NCI-H82 (cell line): ENCODE measurements at regions not wholly inside any gene's neighbourhood (a gene's known extent, or its start where the extent isn't known, plus 50 kb on each side); places are given as distances from the start of the nearest gene placed in this dataset.
A peak's percentile ranks its signal among the peaks of the same experiment; 100 is the strongest.

ENCODE experiments used
- DNase-seq: peaks from one replicate; lab custom pipeline; 2025; lab: John Stamatoyannopoulos, UW

- DNase-seq = no peak
These were observed 325.6 kb downstream of the HRH4 start for GRCh38 chr18:24786027-24786426.

GRCh38 chr18:24790347-24790746 is 329.9 kb downstream of the HRH4 start:
- DNase-seq = no peak

GRCh38 chr18:24791751-24792545 is 331.5 kb downstream of the HRH4 start:
- peak; percentile 10 for DNase-seq

GRCh38 chr18:24793742-24794141 is 333.3 kb downstream of the HRH4 start:
- no peak for DNase-seq

GRCh38 chr18:24795129-24795528 is 334.7 kb downstream of the HRH4 start:
- no peak for DNase-seq

- DNase-seq = no peak
These were observed 337.5 kb downstream of the HRH4 start for GRCh38 chr18:24797981-24798380.

GRCh38 chr18:24799176-24799575 is 338.7 kb downstream of the HRH4 start:
- peak; percentile 37 for DNase-seq

GRCh38 chr18:24799720-24800119 is 339.3 kb downstream of the HRH4 start:
- DNase-seq = peak; percentile 64

GRCh38 chr18:24801001-24801400 is 340.6 kb downstream of the HRH4 start:
- DNase-seq = no peak

- no peak for DNase-seq
These were observed 342.0 kb downstream of the HRH4 start for GRCh38 chr18:24802456-24802855.

GRCh38 chr18:24805156-24805555 is 344.7 kb downstream of the HRH4 start:
- no peak for DNase-seq

- DNase-seq = no peak
These were observed 348.9 kb downstream of the HRH4 start for GRCh38 chr18:24809173-24809950.

- no peak for DNase-seq
These were observed 350.3 kb downstream of the HRH4 start for GRCh38 chr18:24810561-24811305.

GRCh38 chr18:24811950-24812681 is 351.7 kb downstream of the HRH4 start:
- DNase-seq = no peak

GRCh38 chr18:24814521-24814920 is 354.1 kb downstream of the HRH4 start:
- no peak for DNase-seq

- DNase-seq = no peak
These were observed 356.7 kb downstream of the HRH4 start for GRCh38 chr18:24817150-24817549.

- no peak for DNase-seq
These were observed 357.3 kb downstream of the HRH4 start for GRCh38 chr18:24817587-24818371.

GRCh38 chr18:24818441-24818840 is 358.0 kb downstream of the HRH4 start:
- DNase-seq = peak; percentile 5

GRCh38 chr18:24819141-24819890 is 358.9 kb downstream of the HRH4 start:
- peak; percentile 8 for DNase-seq

- no peak for DNase-seq
These were observed 365.0 kb downstream of the HRH4 start for GRCh38 chr18:24825397-24825796.
